ENCODE measurements at regions not wholly inside any gene's neighbourhood (a gene's known extent, or its start where the extent isn't known, plus 50 kb on each side); places are given as distances from the start of the nearest gene placed in this dataset.

DNA sequence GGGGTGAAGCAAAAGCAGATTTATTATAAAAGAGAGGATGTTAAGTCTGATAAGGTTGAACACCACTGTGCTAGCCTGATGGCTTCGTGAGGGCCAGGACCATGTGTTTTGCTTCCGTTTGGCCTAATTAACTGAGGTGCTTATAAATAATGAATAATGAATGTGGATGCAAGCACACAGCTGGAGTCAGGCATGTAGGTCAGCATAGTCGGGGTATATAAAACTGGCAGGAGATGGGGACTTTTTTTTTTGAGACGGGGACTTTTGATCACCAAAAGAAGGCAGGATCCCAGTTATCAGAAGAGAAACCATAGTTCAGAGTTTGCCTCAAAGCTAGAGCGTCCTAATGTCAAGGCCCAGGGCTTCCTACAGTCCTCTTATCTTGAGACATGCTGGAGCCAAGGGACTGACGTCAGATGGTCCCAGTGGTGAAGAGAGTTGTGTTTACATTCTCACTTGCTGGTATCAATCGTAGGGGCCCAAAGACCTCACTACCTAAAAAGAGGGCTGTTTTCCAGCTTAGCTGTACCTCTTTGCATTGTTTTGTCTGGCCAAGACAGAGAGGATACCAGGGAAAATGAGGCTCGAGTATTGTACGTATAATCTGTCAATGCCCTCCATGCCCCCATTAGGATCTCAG lies 50.4 kb downstream of the RTL9 start:
- Histone ChIP-seq H3K36me3 (no peaks in the 10 kb centered on the region), H3K4me3 (ENCODE audit: low read depth, low read length) (no peak overlapping the region), H3K27me3 (ENCODE audit: insufficient read depth, low read depth, severe bottlenecking) (peaks cover 62% of the 10 kb centered on the region), H3K27ac (no peak overlapping the region), H3K9me3 (ENCODE audit: severe bottlenecking) (no peaks in the 10 kb centered on the region)
- TF ChIP-seq, protein P1, sequence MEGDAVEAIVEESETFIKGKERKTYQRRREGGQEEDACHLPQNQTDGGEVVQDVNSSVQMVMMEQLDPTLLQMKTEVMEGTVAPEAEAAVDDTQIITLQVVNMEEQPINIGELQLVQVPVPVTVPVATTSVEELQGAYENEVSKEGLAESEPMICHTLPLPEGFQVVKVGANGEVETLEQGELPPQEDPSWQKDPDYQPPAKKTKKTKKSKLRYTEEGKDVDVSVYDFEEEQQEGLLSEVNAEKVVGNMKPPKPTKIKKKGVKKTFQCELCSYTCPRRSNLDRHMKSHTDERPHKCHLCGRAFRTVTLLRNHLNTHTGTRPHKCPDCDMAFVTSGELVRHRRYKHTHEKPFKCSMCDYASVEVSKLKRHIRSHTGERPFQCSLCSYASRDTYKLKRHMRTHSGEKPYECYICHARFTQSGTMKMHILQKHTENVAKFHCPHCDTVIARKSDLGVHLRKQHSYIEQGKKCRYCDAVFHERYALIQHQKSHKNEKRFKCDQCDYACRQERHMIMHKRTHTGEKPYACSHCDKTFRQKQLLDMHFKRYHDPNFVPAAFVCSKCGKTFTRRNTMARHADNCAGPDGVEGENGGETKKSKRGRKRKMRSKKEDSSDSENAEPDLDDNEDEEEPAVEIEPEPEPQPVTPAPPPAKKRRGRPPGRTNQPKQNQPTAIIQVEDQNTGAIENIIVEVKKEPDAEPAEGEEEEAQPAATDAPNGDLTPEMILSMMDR (IDR thresholded peaks at IDR 0.05; ENCODE audit: low read depth, low read length): no peak
- DNase-seq: no peak

DNA sequence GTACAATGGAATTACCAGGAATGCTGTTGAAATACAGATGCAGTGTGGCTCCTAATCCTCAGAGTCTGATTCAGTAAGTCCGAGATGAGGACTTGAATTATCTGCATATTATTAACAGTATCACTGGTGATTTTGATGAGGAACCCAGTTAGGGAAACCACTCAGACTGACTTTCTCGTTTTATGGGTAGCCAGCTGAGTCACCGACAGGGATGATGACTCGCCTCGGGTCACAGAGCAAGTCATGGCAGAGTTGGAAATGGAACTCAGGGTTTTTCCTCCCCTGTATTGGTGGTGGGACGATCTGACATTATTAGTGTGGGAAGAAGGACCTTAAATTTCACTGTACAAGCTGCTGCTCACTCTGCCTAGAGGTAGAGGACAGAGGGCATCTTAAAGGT lies 51.3 kb downstream of the RTL9 start:
- Histone ChIP-seq H3K27me3 (ENCODE audit: insufficient read depth, low read depth, severe bottlenecking) (peaks cover 63% of the 10 kb centered on the region), H3K27ac (no peak overlapping the region), H3K4me3 (ENCODE audit: low read depth, low read length) (no peak overlapping the region), H3K36me3 (no peaks in the 10 kb centered on the region), H3K9me3 (ENCODE audit: severe bottlenecking) (no peaks in the 10 kb centered on the region)
- DNase-seq: no peak
- TF ChIP-seq, protein P1 (IDR thresholded peaks at IDR 0.05; ENCODE audit: low read depth, low read length): no peak

DNA sequence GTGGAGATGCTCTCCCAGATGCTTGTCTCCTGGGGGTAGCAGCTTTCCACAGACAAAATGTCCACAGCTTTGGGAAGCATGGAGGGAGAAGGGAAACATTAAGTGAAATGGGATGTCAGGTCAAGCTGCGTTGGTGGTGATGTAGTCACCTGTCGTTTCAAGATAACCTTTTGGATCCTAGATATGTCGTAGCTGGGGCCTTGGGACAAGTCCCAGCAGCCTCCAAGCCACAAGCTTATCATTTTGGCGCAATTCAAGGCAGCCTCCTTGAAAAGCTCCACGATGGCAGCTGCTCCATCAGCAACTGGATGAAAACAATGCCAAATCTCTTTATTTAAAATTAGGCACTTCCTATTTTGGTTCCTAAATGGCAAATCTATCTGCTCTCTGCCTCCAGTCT lies 52.0 kb downstream of the RTL9 start:
- no peak for DNase-seq
- H3K36me3 ChIP-seq: no peaks in the 10 kb centered on the region
- H3K27me3 ChIP-seq (ENCODE audit: insufficient read depth, low read depth, severe bottlenecking): peaks cover 58% of the 10 kb centered on the region
- no peak overlapping the region for H3K4me3 ChIP-seq (ENCODE audit: low read depth, low read length)
- TF ChIP-seq, protein P1 (IDR thresholded peaks at IDR 0.05; ENCODE audit: low read depth, low read length): no peak
- no peaks in the 10 kb centered on the region for H3K9me3 ChIP-seq (ENCODE audit: severe bottlenecking)
- no peak overlapping the region for H3K27ac ChIP-seq

DNA sequence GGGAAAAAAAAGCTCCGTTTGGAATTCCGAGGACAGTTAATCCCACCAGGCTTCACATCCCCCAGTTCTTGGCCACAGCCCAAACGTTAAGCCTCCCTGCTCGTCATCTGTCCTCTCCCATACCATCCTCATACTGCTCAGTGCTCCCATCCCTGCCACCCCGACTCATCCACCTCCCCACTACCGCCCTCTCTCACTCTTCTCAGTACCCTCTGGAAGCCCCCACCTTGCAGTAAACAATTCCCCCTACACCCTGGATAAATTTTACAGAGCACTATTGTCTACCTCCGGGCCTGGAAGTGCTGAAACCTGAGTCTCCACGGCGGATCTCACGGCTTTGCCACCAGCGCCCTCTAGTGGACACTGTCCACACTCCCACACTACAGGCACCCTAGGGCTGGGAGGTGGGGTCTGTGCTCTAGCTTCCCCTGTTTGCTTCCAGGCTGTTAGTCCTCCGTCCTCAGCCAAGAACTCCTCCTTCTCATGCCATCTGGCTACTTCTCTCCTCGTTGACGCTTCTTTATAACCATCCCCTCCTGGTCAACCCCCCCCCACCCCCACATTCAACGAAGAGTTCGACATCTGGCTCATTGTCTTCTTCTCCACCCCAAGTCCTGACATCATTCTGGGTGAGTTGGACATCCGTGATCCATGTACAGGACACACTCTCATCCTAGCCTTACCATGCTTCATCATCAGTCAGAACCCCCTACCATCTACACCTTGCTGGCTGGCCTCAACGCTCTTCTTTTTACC lies 54.5 kb downstream of the RTL9 start:
- peaks cover 46% of the 10 kb centered on the region for H3K27me3 ChIP-seq (ENCODE audit: insufficient read depth, low read depth, severe bottlenecking)
- no peak overlapping the region for H3K27ac ChIP-seq
- TF ChIP-seq, protein P1 (IDR thresholded peaks at IDR 0.05; ENCODE audit: low read depth, low read length): peak; percentile 92
- H3K4me3 ChIP-seq (ENCODE audit: low read depth, low read length): peak overlapping the region; percentile 8; the same call in 1 of the 2 replicates
- DNase-seq: peak; percentile 71
- no peaks in the 10 kb centered on the region for H3K36me3 ChIP-seq
- no peaks in the 10 kb centered on the region for H3K9me3 ChIP-seq (ENCODE audit: severe bottlenecking)

DNA sequence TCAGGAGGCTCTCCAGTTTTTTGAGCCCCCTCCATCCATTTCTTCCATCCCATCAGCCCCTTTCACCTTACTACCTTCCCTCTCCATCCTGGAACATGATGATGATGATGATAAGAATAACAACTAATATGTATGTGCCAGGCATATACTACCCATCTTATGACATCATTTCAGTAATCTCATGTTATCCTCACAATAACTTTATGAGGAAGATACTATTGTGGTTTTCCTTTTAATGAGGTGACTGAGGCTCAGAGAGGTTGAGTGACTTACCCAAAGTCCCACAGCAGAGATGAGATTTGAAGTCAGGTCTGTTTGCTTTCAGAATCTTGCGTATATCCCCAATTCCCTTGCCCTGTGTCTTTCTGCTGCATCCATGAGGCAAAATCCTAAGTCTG lies 55.1 kb downstream of the RTL9 start:
- Histone ChIP-seq H3K27me3 (ENCODE audit: insufficient read depth, low read depth, severe bottlenecking) (peaks cover 40% of the 10 kb centered on the region), H3K9me3 (ENCODE audit: severe bottlenecking) (no peaks in the 10 kb centered on the region), H3K36me3 (no peaks in the 10 kb centered on the region), H3K4me3 (ENCODE audit: low read depth, low read length) (no peak overlapping the region), H3K27ac (no peak overlapping the region)
- no peak for DNase-seq
- TF ChIP-seq, protein P1 (IDR thresholded peaks at IDR 0.05; ENCODE audit: low read depth, low read length): no peak
